Endothelial cell of umbilical vein (primary cell): ENCODE measurements at regions not wholly inside any gene's neighbourhood (a gene's known extent, or its start where the extent isn't known, plus 50 kb on each side); places are given as distances from the start of the nearest gene placed in this dataset.

Experiments
- EZH2 ChIP-seq: IDR thresholded peaks from 2 replicates; pipeline ENCODE4 v1.6.1; 2012; ENCODE audit warnings: borderline replicate concordance, low read depth, mild to moderate bottlenecking, moderate library complexity, low read length, inconsistent platforms; ENCODE audit not compliant: severe bottlenecking
- JUN ChIP-seq: IDR thresholded peaks from 2 replicates; pipeline ENCODE4 v1.6.1; 2011; ENCODE audit warnings: borderline replicate concordance, low read depth; ENCODE audit not compliant: insufficient read length, insufficient read depth
- POLR2A ChIP-seq: IDR thresholded peaks from 2 replicates; pipeline ENCODE4 v1.6.1; 2012; ENCODE audit warnings: low read depth, mild to moderate bottlenecking, control low read depth, low read length
- POLR2AphosphoS5 ChIP-seq: IDR thresholded peaks from 2 replicates; pipeline ENCODE4 v1.6.1; 2012; ENCODE audit warnings: low read depth, mild to moderate bottlenecking, control low read depth, low read length, moderate library complexity; ENCODE audit not compliant: insufficient read depth
- TF ChIP-seq, protein P1 (sequence below), 2 donors: IDR thresholded peaks; 1 replicate in 1 of 2; 2 replicates in 1 of 2; pipeline ENCODE4 v1.5.1; 2011; ENCODE audit warnings: low read length in 2 of 2, mild to moderate bottlenecking in 2 of 2, moderate library complexity in 2 of 2, control low read depth in 1 of 2, inconsistent platforms in 1 of 2, low read depth in 1 of 2; ENCODE audit not compliant: insufficient read depth in 1 of 2; ENCODE audit errors: extremely low read depth in 1 of 2
- TF ChIP-seq, protein P2 (sequence below): IDR thresholded peaks from 2 replicates; pipeline ENCODE4 v1.6.1; 2011; ENCODE audit not compliant: insufficient read depth, insufficient read length

DNA sequence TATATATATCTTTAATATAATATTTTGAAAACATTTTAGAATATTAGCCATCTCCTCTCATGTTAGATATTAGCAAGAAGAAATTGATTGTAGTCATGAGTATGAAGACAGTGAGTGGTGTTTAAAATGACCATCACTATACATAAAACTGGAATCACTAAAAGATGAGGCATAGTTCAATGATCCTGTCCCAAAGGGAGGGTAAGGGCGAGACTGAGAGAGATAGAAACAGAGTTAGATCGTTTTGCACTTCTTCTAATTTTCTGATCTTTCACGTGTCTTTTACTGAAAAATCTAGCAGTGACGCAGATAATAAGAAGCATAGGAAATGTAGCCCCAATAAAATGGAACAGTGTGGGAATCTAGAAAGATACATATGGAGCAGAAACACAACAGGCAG lies 627.4 kb downstream of the SLC16A7 start:
- TF ChIP-seq POLR2A = no peak
- TF ChIP-seq, protein P1, sequence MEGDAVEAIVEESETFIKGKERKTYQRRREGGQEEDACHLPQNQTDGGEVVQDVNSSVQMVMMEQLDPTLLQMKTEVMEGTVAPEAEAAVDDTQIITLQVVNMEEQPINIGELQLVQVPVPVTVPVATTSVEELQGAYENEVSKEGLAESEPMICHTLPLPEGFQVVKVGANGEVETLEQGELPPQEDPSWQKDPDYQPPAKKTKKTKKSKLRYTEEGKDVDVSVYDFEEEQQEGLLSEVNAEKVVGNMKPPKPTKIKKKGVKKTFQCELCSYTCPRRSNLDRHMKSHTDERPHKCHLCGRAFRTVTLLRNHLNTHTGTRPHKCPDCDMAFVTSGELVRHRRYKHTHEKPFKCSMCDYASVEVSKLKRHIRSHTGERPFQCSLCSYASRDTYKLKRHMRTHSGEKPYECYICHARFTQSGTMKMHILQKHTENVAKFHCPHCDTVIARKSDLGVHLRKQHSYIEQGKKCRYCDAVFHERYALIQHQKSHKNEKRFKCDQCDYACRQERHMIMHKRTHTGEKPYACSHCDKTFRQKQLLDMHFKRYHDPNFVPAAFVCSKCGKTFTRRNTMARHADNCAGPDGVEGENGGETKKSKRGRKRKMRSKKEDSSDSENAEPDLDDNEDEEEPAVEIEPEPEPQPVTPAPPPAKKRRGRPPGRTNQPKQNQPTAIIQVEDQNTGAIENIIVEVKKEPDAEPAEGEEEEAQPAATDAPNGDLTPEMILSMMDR (IDR thresholded peaks at IDR 0.05; ENCODE audit: extremely low read depth in 1 of 2, insufficient read depth in 1 of 2, low read depth in 1 of 2, low read length in 2 of 2) = no peak
- no peak for TF ChIP-seq EZH2
- no peak for TF ChIP-seq POLR2AphosphoS5
- TF ChIP-seq, protein P2, sequence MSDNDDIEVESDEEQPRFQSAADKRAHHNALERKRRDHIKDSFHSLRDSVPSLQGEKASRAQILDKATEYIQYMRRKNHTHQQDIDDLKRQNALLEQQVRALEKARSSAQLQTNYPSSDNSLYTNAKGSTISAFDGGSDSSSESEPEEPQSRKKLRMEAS = no peak
- no peak for TF ChIP-seq JUN
